HepG2 (cell line): ENCODE measurements at regions not wholly inside any gene's neighbourhood (a gene's known extent, or its start where the extent isn't known, plus 50 kb on each side); places are given as distances from the start of the nearest gene placed in this dataset.
A peak's percentile ranks its signal among the peaks of the same experiment; 100 is the strongest.

Experiments
- CSRNP1 ChIP-seq: sonication (generic); formaldehyde crosslinking; IDR thresholded peaks from 2 replicates; pipeline ENCODE4 v1.8.1; 2023; ENCODE audit warnings: mild to moderate bottlenecking, missing genetic modification reagents
- ERF ChIP-seq: IDR thresholded peaks from 2 replicates; pipeline ENCODE4 v1.6.1; 2018; ENCODE audit warnings: missing biosample characterization, missing genetic modification reagents
- GATAD2A ChIP-seq: IDR thresholded peaks from 2 replicates; pipeline ENCODE4 v1.6.1; 2016
- HDAC2 ChIP-seq: sonication (generic); formaldehyde crosslinking; IDR thresholded peaks from 2 replicates; pipeline ENCODE4 v1.4.0; 2020; ENCODE audit warnings: missing genetic modification reagents
- HMGXB4 ChIP-seq, 2 experiments: sonication (generic) in 1 of 2; formaldehyde crosslinking in 1 of 2; IDR thresholded peaks; 2 replicates each; pipeline versions ENCODE4 v1.4.0 to v1.6.1; 2018 to 2020; ENCODE audit warnings: missing genetic modification reagents in 2 of 2, borderline replicate concordance in 1 of 2, low read depth in 1 of 2, mild to moderate bottlenecking in 1 of 2, missing biosample characterization in 1 of 2
- MTERF4 ChIP-seq: sonication (generic); formaldehyde crosslinking; IDR thresholded peaks from 2 replicates; pipeline ENCODE4 v1.8.0; 2023; ENCODE audit warnings: mild to moderate bottlenecking, missing genetic modification reagents
- MXI1 ChIP-seq: IDR thresholded peaks from 3 replicates; pipeline ENCODE4 v1.6.1; 2012; ENCODE audit warnings: low read depth, low read length, inconsistent platforms, borderline replicate concordance
- RAD21 ChIP-seq: fragments of 450-650 bp; formaldehyde crosslinking; IDR thresholded peaks from 2 replicates; pipeline ENCODE4 v1.5.0; 2020; ENCODE audit warnings: mild to moderate bottlenecking
- SMARCC2 ChIP-seq: fragments of 450-650 bp; IDR thresholded peaks from 2 replicates; pipeline ENCODE4 v1.6.1; 2017; ENCODE audit warnings: antibody characterized with exemption, mild to moderate bottlenecking
- SMC3 ChIP-seq: IDR thresholded peaks from 2 replicates; pipeline ENCODE4 v1.6.1; 2011; ENCODE audit warnings: low read length, improper control_type of control experiment
- SOX13 ChIP-seq, 3 experiments: fragments of 450-650 bp in 1 of 3; sonication (generic) in 1 of 3; formaldehyde crosslinking in 1 of 3; IDR thresholded peaks in 2 of 3; conservative IDR thresholded peaks in 1 of 3; 2 replicates each; pipeline versions ENCODE4 v1.5.0 to v1.6.1; 2016 to 2020; ENCODE audit warnings: antibody characterized with exemption in 1 of 3, mild to moderate bottlenecking in 1 of 3, missing compliant biosample characterization in 1 of 3, missing genetic modification reagents in 1 of 3, moderate library complexity in 1 of 3
- ZBTB1 ChIP-seq: sonication (generic); formaldehyde crosslinking; IDR thresholded peaks from 2 replicates; pipeline ENCODE4 v1.4.0; 2020; ENCODE audit warnings: missing genetic modification reagents, borderline replicate concordance
- ZKSCAN5 ChIP-seq: sonication (generic); formaldehyde crosslinking; IDR thresholded peaks from 2 replicates; pipeline ENCODE4 v1.5.1; 2020; ENCODE audit warnings: mild to moderate bottlenecking, missing genetic modification reagents
- ZMAT3 ChIP-seq: sonication (generic); formaldehyde crosslinking; conservative IDR thresholded peaks from 2 replicates; pipeline ENCODE4 v1.7.0; 2021; ENCODE audit warnings: missing genetic modification reagents
- ZMYM4 ChIP-seq: sonication (generic); formaldehyde crosslinking; IDR thresholded peaks from 2 replicates; pipeline ENCODE4 v1.8.1; 2023; ENCODE audit warnings: mild to moderate bottlenecking, missing genetic modification reagents
- ZNF24 ChIP-seq: fragments of 450-650 bp; IDR thresholded peaks from 2 replicates; pipeline ENCODE4 v1.6.1; 2017; ENCODE audit warnings: antibody characterized with exemption, mild to moderate bottlenecking
- ZNF451 ChIP-seq: sonication (generic); formaldehyde crosslinking; IDR thresholded peaks from 2 replicates; pipeline ENCODE4 v1.5.0; 2020; ENCODE audit warnings: mild to moderate bottlenecking, missing genetic modification reagents
- ZNF468 ChIP-seq: sonication (generic); formaldehyde crosslinking; IDR thresholded peaks from 2 replicates; pipeline ENCODE4 v1.8.0; 2022; ENCODE audit warnings: mild to moderate bottlenecking, moderate library complexity, missing genetic modification reagents
- ZNF562 ChIP-seq: sonication (generic); formaldehyde crosslinking; IDR thresholded peaks from 2 replicates; pipeline ENCODE4 v1.8.0; 2022; ENCODE audit warnings: missing genetic modification reagents, borderline replicate concordance
- ZNF788 ChIP-seq: sonication (generic); formaldehyde crosslinking; IDR thresholded peaks from 2 replicates; pipeline ENCODE4 v1.5.0; 2020; ENCODE audit warnings: mild to moderate bottlenecking, missing genetic modification reagents, borderline replicate concordance
- ZXDC ChIP-seq: sonication (generic); formaldehyde crosslinking; IDR thresholded peaks from 2 replicates; pipeline ENCODE4 v1.5.0; 2020; ENCODE audit warnings: mild to moderate bottlenecking, missing genetic modification reagents

GRCh38 chr6:134111062-134111677 is 58.7 kb upstream of the SLC2A12 start (continued):
- TF ChIP-seq SOX13 (IDR thresholded peaks at IDR 0.05): no peak
- TF ChIP-seq SOX13 (CRISPR knock-in tag; conservative IDR thresholded peaks at IDR 0.05 in 1 of 2, IDR thresholded peaks at IDR 0.05 in 1 of 2): no peak
- 0 out of 2 replicates have a peak, but pooled peaks have one; percentile 11 for TF ChIP-seq MTERF4 (CRISPR knock-in tag)
- peak; percentile 83 for TF ChIP-seq RAD21 (CRISPR knock-in tag)
- no peak for TF ChIP-seq ZXDC (CRISPR knock-in tag)
- 0 out of 2 replicates have a peak, but pooled peaks have one; percentile 31 for TF ChIP-seq ZNF788 (CRISPR knock-in tag)
- TF ChIP-seq ERF (CRISPR knock-in tag): no peak
- TF ChIP-seq ZNF451: no peak
- peak; percentile 99 for TF ChIP-seq ZNF24
- TF ChIP-seq ZBTB1 (CRISPR knock-in tag): no peak
- peak; percentile 70 to 88 for TF ChIP-seq HMGXB4 (CRISPR knock-in tag; IDR thresholded peaks at IDR 0.05; ENCODE audit: borderline replicate concordance in 1 of 2, low read depth in 1 of 2)
- TF ChIP-seq ZMAT3: no peak
- no peak for TF ChIP-seq CSRNP1 (CRISPR knock-in tag)
- peak; percentile 49; the same call in 1 of the 2 replicates for TF ChIP-seq HDAC2 (CRISPR knock-in tag)
- TF ChIP-seq SMC3: peak; percentile 90
- TF ChIP-seq ZKSCAN5 (CRISPR knock-in tag): peak; percentile 90
- TF ChIP-seq ZMYM4 (CRISPR knock-in tag): 0 out of 2 replicates have a peak, but pooled peaks have one; percentile 32
- TF ChIP-seq SMARCC2: no peak
- 0 out of 2 replicates have a peak, but pooled peaks have one; percentile 20 for TF ChIP-seq GATAD2A
- TF ChIP-seq MXI1: no peak
- no peak for TF ChIP-seq ZNF468 (CRISPR knock-in tag)
- no peak for TF ChIP-seq ZNF562 (CRISPR knock-in tag)
